ENCODE measurements at regions not wholly inside any gene's neighbourhood (a gene's known extent, or its start where the extent isn't known, plus 50 kb on each side); places are given as distances from the start of the nearest gene placed in this dataset.
A peak's percentile ranks its signal among the peaks of the same experiment; 100 is the strongest.
"Not testable (repeated sequence)": the region's sequence is repeated elsewhere in the genome, so short reads cannot be mapped to it uniquely, and the experiment has no call there.

GRCh38 chr2:182594286-182594685 is 121.8 kb upstream of the DNAJC10 start:
- DNase-seq: peak in 1 of 51 donors; percentile 12

GRCh38 chr2:182595650-182596049 is 120.4 kb upstream of the DNAJC10 start:
- DNase-seq: no peak

- no peak for DNase-seq
These were observed 118.3 kb upstream of the DNAJC10 start for GRCh38 chr2:182597570-182598295.

- DNase-seq: no peak
These were observed 117.4 kb upstream of the DNAJC10 start for GRCh38 chr2:182598626-182599025.

GRCh38 chr2:182605166-182605565 is 110.9 kb upstream of the DNAJC10 start:
- DNase-seq: no peak

- DNase-seq: no peak
These were observed 109.1 kb upstream of the DNAJC10 start for GRCh38 chr2:182606728-182607681.

GRCh38 chr2:182608181-182608845 is 107.7 kb upstream of the DNAJC10 start:
- no peak for DNase-seq

- DNase-seq: not testable (repeated sequence)
These were observed 107.1 kb upstream of the DNAJC10 start for GRCh38 chr2:182609005-182609404.

- DNase-seq: no peak
These were observed 105.8 kb upstream of the DNAJC10 start for GRCh38 chr2:182610231-182610630.

GRCh38 chr2:182611009-182611408 is 105.0 kb upstream of the DNAJC10 start:
- DNase-seq: no peak

- no peak for DNase-seq
These were observed 101.0 kb upstream of the DNAJC10 start for GRCh38 chr2:182615036-182615435.

- DNase-seq: no peak
These were observed 99.3 kb upstream of the DNAJC10 start for GRCh38 chr2:182616471-182617393.

GRCh38 chr2:182618672-182619079 is 97.4 kb upstream of the DNAJC10 start:
- DNase-seq: no peak

GRCh38 chr2:182619276-182619675 is 96.8 kb upstream of the DNAJC10 start:
- DNase-seq: no peak

- DNase-seq: no peak
These were observed 94.9 kb upstream of the DNAJC10 start for GRCh38 chr2:182621191-182621590.

- DNase-seq: no peak
These were observed 94.2 kb upstream of the DNAJC10 start for GRCh38 chr2:182621810-182622209.

GRCh38 chr2:182622231-182622630 is 93.8 kb upstream of the DNAJC10 start:
- DNase-seq: no peak

- no peak for DNase-seq
These were observed 90.2 kb upstream of the DNAJC10 start for GRCh38 chr2:182625814-182626213.

- no peak for DNase-seq
These were observed 87.1 kb upstream of the DNAJC10 start for GRCh38 chr2:182628916-182629315.

GRCh38 chr2:182630207-182630606 is 85.8 kb upstream of the DNAJC10 start:
- no peak for DNase-seq

- DNase-seq: no peak
These were observed 84.8 kb upstream of the DNAJC10 start for GRCh38 chr2:182631299-182631698.
